Stimulated activated CD8-positive, alpha-beta memory T cell treated with anti-CD3 and anti-CD28 coated beads, Interleukin-12 subunit alpha, Interleukin-12 subunit beta, amount 100 ng/mL, for 24 hours (primary cell): ENCODE measurements at regions not wholly inside any gene's neighbourhood (a gene's known extent, or its start where the extent isn't known, plus 50 kb on each side); places are given as distances from the start of the nearest gene placed in this dataset.
"Not testable (repeated sequence)": the region's sequence is repeated elsewhere in the genome, so short reads cannot be mapped to it uniquely, and the experiment has no call there.

Experiments
- DNase-seq: peaks from one replicate; pipeline ENCODE4 v3.0.0-alpha.2; 2020; ENCODE audit errors: extremely low read depth

DNA sequence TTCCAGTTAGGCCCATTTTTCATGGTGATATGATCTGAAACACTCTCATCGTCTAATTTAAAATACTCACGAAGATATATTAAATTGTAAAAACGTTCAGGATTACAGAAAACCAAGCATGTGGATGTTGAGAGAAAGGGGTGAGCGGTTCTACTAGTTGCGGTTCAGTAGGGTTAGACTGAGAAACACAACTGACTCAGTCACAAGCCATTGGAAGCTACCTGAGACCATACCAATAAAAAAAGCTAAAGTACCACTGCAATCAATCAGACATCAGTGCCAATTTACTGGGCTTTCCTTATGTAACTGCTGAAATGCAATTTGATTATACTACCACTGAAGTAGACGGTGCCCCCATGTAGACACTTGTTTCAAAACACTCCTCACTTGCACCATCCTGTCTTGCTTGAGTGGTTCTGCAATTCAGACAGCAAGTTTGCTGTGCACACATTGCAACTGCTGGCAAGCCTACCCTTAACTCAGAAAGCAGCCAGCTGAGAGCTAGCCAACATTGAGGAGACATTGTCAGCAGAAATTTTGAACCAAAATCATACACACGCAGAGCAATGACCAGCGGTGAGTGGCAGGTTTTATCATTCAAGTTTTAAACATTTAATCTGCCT, 368.7 kb upstream of the ARHGEF26 start:
- DNase-seq = no peak

DNA sequence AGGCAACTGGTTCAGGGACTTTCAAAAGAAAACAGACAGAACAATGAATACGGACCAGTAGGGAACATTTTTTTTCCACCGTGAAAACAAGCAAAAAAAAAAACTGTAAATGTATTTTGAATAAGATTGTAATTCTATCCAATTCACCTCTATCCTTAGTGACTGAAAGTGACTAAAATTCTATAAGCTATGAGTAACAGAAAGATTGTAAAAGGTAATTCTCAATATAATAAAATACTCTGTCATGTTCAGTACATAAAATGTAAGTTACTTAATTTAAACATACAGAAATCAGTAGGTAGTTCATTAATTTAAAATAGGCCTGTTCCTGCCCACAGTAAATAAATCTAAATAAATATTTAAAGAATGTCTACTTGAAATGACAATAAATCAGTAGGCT, 368.2 kb upstream of the ARHGEF26 start:
- no peak for DNase-seq

DNA sequence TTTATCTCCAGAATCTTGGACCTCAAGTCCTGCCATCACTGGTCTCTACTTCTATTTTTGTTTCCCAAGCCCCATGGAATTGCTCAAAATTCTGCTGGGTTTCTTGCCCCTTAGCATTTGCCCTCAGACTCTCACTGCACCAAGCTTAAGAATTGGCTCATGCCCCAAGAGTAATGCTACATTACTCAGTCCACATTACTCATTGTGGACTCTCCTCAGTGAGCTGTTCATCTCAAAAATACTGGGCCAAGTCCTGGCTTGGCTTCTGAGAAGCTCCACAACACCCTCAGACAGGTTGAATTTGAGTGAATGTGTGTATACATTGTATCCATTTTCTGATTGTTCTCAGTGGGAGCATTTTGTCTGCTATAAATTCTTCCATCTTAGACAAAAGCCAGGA, 364.4 kb upstream of the ARHGEF26 start:
- no peak for DNase-seq

DNA sequence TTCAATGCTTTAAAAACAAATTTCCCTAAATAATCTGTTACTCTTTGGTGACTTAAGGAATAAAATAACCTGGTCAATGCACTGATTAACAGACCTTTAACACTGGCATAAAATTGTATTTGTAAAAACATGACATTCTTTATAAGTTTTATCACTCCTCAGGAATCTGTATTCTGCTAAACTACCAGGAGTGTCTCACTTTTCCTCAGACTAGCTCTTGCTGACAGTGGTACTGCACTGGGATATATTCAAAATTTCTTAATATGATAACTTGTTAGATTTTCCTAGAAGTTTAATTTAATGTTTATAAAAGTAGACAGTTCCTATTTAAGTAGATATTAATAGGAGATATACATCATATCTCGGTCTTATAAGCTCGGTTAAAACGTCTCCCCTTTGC, 363.4 kb upstream of the ARHGEF26 start:
- DNase-seq = no peak

DNA sequence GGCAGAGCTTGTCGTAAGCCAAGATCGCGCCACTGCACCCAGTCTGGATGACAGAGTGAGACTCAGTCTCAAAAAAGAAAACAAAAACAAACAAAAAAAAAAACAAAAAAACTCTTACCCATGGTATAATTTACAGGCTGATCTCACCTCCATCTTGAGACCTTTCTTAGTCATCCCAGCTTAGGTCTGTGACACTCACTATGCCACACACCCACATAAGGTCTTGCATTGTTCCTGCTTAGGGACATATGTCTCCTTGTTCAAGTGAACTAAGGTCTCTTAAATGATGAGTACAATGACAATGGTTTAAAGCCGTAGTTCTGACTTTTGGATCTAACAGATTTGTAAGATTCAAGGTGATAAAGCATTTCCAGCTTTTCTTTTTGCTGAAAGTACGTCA, 360.2 kb upstream of the ARHGEF26 start:
- DNase-seq = no peak

DNA sequence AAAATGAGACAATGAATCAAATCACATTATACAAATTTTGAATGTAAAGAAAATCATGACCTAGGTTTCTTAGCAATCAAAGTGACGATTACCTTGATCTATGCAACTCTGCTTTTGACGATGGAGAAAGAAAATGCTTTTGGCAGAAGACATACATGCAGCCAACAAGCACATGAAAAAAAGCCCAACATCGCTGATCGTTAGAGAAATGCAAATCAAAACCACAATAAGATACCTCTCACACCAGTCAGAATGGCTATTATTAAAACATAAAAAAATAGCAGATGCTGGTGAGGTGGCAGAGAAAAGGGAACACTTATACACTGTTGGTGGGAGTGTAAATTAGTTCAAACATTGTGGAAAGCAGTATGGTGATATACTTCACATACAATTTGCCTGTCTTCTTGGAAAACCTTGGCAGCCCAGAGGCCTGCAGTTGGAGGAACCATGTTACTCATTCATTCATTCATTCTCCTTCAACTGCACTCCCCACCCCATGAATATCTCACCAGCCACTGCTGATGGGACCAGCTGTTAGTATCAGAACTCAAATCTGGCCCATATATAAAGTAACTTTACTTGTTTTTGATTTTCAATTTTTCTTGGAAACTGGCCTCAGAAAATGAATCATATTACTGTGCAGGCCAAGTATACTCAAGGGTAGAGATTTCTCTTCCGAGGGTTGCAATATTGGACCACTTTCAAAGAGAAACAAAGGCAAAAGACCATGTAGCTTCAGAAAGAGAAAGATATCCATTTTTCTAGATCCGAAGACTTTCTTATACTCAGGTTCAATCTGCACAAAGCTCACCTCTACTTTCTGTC, 358.6 kb upstream of the ARHGEF26 start:
- DNase-seq = no peak

DNA sequence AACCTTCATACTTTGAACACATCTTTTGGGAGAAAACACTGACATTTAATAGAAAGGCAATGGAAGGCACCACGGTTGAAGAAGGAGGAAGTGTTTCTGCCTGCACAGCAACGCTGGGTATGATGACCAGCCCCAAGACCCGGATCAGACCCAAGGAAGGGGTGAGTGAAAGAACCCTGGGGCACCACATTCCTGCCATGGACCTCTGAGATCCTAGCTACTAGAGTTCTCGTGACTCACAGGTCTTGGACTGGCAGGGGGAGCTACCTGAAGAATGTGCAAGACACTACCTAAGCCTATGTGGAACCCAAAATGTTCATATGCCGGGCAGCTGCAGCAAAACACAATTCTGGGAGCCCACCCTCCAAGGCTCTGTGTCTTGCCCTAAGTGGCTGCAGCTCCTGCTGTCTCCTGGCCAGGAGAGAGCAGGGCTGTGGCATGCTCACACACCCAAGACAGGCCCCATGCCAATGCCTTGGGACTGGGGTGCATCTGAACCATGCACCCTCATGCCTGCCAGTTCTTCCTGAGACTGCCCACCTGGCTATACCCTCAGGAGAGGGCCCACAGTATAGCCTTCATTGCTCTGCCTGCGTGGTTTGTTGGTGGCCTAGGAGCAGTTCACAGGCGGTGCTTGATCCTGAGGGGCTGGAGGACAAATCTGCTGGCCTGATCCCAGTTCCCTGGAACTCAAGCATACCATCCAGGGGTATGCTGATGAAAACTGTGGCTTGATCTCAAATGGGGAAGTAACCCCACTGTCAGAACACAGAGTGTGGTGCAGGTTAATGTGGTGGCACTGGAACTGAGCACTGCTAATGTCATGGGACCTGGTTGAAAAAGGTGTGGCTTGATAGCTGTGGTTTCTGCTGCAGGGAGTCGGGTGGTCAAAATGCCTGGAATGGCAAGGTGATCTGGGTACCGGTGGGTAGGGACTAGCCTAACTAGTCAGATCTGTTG, 353.3 kb upstream of the ARHGEF26 start:
- DNase-seq = no peak

DNA sequence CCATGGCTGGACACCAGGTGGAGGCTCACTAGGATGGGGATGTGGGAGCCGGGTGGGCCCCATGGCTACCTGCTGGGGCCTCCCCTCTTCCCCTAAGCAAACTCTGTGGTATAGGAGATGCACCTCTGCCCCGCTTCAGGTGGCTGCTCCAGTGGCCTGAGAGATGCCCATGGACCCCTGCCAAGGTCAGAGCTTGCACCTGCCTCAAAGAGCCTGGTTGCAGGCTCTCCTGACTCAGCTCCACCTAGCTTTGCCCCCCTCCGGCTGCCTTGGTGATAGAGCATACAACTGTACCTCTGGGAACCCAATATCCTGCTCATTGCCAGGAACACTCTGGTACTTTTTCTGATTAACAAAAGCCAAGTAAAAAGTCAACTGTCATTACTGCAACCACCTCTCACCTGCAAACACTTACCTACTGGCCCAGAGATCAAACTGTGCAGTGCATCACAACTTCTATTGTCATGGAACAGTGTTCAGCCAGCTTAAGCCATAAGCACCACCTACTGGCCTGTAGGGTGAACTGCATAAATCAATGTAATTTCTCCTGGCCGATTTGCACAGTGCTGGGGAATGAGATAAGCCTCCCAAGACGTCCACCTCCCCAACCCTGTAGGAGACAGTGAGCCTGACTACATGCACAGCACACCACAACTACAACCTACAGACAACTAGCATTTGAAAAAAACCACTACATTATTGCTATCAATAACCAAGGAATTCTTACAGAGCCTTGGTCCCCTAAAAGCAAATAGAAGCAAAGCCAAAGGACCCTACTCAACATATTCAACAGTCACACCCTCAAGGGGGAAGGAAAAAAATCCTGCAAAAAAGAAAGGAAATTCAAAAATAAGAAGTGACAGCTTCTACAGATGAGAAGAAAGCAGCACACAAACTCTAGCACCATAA, 352.4 kb upstream of the ARHGEF26 start:
- no peak for DNase-seq

DNA sequence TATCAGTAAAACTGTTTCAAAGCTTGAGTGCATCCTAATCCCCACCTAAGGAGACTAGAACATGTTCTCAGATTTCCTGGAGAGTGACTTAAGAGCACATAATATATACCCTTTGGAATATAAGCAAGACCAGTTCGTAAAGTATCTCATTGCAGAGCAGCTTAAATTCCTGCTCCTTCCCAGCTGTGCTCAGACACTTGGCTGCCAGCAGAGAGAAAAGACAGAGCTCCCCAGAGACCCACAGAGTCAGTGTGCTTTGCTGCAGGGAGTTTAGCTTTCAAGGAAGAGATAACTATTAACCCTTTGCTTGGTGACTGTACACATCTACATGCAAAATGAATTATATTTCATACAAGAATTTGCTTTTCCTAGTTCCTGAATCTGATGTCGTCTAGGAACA, 338.1 kb upstream of the ARHGEF26 start:
- no peak for DNase-seq

DNA sequence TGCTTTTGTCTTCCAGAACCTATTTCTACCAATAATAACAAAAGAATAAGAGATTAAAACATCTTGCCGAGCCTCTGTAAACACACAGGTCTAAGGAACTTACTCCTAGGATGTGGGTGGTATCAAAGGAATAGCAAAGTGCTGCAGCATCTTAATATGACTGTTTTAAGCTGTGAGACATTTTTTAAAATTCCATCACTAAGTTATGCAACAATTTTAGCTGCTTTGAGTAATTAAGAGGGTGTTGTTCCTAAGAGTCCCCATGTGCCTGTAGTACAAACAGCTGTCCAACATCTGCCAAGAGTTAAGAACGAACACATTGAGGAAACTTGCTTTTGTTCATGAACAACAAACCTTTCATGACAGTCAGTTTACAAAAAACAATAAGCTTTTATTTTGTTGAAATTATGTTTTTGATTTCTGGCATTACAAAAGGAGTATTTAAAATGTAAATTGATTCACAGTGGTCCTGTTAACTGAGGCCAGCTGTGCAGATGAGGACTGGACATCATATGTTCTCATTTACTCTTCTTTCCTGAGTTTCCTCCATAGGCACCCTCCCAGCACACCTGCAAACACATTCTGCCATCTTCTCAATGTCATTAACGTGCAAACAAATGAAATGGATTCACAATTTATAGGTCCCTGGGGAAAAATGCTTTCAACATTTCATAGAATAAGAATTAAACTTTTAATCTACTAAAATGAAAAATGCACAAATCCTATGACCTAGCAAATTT, 337.3 kb upstream of the ARHGEF26 start:
- DNase-seq = no peak

DNA sequence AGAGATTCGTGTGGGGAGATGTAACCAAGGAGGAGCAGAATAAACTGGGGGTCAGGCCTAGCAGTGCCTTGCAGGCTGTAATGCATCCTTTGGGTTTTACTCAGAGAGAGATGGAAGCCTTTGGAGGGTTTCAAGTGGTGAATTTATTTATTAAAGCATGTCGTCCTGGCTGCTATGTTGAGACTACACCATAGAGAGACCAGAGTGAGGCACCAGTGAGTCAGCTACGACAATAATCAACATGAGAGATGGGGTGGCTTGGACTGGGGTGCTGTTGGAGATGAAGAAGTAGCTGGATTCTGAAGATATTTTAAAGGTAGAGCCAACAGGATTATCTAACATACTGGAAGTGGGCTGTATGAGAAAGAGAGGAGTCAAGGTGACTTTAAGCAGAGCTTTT, 335.3 kb upstream of the ARHGEF26 start:
- DNase-seq = no peak

DNA sequence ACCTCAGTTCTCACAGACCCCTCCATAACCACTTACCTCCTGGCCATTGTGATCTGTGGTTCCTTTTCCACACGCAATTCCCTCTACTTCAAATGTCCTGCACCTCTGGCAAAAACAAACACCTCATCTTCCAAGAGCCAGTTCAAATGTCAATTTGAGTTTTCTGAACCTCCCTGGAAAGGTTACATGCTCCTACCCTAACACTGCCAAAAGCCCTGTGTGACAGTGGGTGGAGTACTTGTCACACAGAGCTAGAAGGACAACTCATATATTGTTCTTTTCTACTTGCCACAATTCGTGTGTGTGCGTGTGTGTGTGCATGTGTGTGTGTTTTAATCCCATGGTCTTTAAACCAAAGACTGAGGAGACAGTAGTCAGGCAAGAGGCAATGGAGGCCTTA, 331.8 kb upstream of the ARHGEF26 start:
- no peak for DNase-seq

DNA sequence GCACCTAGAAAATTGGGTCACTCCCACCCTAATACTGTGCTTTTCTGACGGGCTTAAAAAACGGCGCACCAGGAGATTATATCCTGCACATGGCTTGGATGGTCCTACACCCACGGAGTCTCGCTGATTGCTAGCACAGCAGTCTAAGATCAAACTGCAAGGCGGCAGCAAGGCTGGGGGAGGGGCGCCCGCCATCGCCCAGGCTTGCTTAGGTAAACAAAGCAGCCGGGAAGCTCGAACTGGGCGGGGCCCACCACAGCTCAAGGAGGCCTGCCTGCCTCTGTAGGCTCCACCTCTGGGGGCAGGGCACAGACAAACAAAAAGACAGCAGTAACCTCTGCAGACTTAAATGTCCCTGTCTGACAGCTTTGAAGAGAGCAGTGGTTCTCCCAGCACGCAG, 324.1 kb upstream of the ARHGEF26 start:
- DNase-seq = not testable (repeated sequence)

DNA sequence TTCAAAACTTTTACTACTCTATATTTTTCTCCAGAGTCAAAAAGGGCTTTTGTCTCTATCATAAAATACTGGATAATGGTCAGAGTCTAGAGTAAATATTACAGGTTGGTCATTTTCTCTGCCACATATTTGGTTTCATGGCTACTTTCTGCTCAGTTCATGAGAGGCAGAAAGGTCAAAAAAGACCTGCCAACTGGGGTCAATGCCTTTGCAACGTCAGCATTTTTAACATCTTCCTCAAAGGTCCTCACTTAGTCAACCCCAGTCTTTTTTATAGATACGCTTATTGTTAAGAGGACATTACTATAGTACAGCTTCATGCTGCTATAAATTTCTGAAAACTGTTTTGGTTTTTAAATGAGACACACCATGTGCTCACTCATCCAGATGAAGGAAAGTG, 312.1 kb upstream of the ARHGEF26 start:
- DNase-seq = no peak

DNA sequence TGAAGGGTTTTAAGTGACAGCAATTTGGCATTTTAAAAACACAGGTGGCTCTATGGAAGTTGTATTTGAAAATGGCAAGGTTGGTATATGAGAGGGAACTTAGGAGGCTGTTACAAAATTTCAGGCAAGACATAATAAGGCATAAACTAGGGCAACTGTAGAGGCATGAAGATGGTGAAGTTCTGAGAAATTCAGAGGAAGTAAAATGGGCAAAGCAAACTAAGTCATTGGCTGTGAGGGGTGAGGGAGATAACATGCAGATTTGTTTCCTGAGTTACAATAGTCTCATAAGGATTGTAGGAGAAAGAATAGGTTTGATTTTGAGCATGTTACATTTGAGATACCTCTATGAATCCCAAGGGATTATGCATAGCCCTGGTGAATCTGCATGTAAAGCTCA, 302.9 kb upstream of the ARHGEF26 start:
- no peak for DNase-seq

DNA sequence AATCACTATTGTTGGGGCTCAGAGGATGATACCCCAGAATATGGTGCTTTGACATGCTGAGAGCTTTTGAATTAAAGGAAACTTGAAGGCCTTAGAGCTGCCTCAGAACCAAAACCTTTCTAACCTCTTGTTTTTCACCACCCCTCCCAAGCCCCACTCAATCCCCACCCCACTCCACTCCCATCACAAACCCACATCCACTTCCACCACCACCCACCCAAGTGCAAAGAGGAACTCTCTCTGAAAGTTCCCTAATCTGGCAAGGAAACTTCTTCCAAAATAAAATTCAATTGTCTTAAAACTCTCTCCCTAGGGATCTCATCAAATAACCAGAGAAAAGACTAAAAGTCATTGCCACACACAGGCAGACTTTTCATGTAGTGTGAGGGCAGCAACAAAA, 301.2 kb upstream of the ARHGEF26 start:
- no peak for DNase-seq

DNA sequence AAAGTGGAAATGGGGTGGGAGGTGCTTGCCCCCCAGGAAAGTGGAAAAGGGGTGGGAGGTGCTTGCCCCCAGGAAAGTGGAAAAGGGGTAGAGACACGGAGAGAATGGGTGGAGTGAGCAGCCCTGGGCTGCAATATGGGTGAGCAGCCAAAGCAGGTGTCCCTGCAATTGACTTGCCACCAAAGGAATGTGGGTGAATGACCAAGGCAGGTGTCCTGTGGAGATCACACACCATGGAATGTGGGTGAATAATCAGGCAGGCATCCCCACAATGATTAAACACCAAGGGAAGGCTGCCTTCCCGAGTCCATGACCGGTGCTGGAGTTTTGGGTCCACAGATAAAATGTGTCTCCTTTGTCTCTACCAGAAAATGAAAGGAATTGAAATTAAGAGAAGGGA, 292.8 kb upstream of the ARHGEF26 start:
- not testable (repeated sequence) for DNase-seq

DNA sequence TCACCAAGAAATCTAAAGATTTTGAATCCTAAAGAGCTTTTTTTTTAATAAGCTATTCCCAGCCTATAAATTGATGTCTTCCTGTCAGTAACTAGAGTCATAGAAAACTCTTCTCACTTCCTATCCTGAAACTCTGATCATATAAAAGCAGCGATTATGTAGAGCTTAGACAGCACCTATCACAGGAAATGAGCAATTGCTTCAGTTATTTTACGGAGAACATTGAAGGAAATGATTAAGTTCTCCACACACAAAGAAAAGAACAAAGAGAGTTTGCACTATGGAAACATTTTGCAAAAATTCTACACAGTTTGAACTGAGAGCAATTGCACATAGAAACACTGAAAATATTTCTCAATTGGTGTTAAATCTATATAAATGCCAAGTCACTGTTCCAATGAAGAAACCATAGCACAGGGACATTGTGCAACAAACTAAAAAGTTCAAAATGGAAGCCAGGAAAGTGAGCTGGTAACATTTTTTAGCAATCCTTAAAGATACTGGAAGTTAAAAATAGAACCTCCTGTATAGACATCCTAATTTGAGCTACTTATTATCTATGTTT, 291.5 kb upstream of the ARHGEF26 start:
- DNase-seq = no peak

DNA sequence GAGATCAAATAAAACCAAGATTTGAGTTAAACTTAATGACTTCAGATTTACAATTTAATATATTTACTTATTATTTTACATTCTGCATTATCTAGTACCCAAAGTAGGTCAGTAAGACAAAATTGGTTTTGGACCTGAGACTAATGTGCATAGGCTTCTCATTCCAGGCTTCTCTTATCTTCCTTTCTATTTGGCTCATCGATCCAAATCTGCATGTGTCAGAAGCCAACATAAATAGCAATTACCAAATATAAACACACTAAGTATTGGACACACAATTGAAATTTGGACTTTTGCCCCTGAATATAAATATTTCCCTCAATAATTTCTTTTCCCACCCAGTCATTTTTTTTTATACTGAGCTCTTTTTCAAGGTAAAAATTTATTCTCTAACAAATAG, 290.6 kb upstream of the ARHGEF26 start:
- DNase-seq = no peak

DNA sequence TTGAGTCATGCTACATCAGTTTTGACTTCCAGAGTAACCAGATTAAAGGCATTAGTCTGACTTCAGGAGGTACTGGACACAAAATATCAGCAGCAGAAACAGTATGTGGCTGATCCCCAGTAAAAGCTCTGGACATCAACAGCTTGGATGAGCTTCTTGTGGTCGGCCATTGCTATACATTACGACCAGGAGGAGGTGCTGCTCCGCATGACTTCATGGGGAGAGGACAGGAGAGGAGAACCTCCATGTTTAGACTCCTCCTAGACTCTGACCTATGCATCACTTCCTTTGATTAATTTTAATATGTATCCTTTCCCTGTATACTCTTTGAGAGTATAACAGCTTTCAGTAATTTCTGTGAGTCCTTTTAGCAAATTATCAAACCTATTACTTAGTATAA, 285.6 kb upstream of the ARHGEF26 start:
- no peak for DNase-seq
